MG63 (cell line): ENCODE measurements at regions not wholly inside any gene's neighbourhood (a gene's known extent, or its start where the extent isn't known, plus 50 kb on each side); places are given as distances from the start of the nearest gene placed in this dataset.

Experiments
- DNase-seq: peaks from one replicate; pipeline ENCODE4 v3.0.0-alpha.2; 2020
- H3K27me3 ChIP-seq: fragments of 250-450 bp; sonication (Bioruptor Pico); 2 replicates; pipeline ENCODE4 v1.5.1; 2020; ENCODE audit warnings: mild to moderate bottlenecking, moderate library complexity
- H3K36me3 ChIP-seq: fragments of 250-450 bp; sonication (Bioruptor Pico); 2 replicates; pipeline ENCODE4 v1.5.1; 2020; ENCODE audit warnings: mild to moderate bottlenecking, moderate library complexity
- H3K4me3 ChIP-seq: fragments of 250-450 bp; sonication (Bioruptor Pico); 2 replicates; pipeline ENCODE4 v1.5.1; 2020; ENCODE audit warnings: mild to moderate bottlenecking, moderate library complexity
- H3K9me3 ChIP-seq: fragments of 250-450 bp; sonication (Bioruptor Pico); 2 replicates; pipeline ENCODE4 v1.5.1; 2020; ENCODE audit warnings: mild to moderate bottlenecking, moderate library complexity

DNA sequence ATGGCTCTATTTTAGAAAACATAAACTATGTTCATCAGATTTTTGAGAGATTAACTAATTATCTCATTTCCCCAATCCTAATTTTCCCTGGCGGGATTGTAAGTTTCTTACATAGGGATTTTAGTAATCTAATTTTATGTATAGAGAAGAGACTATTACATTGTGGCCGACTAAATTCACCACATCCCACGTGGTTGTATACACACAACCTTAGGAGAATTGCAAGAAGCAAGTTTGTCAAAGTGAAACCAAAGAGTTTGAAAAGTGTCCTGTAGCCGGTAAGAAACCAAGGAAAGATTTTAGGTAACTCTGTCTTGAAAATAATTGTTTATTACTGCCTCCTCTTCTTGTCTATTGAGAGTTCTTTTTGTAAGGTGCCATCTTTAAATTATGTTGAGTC is 550.6 kb downstream of the LTN1 start:
- H3K27me3 ChIP-seq = no peaks in the 10 kb centered on the region
- no peak for DNase-seq
- H3K9me3 ChIP-seq = no peaks in the 10 kb centered on the region; the same call in 1 of the 2 replicates
- H3K4me3 ChIP-seq = 0 out of 2 replicates have a peak overlapping the region, but pooled peaks have one; percentile 4
- H3K36me3 ChIP-seq = no peaks in the 10 kb centered on the region

DNA sequence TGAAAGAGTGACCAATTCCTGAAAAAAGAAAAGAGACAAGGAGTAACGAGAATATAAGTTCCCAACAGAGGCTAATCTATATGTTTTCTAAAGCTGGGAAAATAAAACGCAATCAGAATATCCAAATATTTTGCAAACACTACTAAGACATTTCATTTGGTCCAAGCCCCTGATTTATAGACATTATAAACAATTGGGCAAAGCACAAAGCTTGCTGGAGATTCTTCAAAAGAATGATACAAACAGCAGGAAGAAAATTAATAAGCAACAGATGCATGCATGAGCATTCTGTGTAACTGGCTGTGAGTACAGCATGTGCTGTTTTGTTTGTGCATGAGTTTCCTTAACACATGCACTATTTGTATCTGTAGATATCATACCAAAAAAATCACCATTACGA is 552.9 kb downstream of the LTN1 start:
- no peaks in the 10 kb centered on the region for H3K9me3 ChIP-seq
- no peaks in the 10 kb centered on the region for H3K27me3 ChIP-seq
- H3K36me3 ChIP-seq = no peaks in the 10 kb centered on the region
- H3K4me3 ChIP-seq = no peak overlapping the region
- no peak for DNase-seq

GRCh38 chr21:28439251-28439650 is 553.4 kb downstream of the LTN1 start:
- no peak overlapping the region for H3K4me3 ChIP-seq
- no peak for DNase-seq
- H3K36me3 ChIP-seq = no peaks in the 10 kb centered on the region
- H3K27me3 ChIP-seq = no peaks in the 10 kb centered on the region
- H3K9me3 ChIP-seq = no peaks in the 10 kb centered on the region

GRCh38 chr21:28437061-28437460 is 555.6 kb downstream of the LTN1 start:
- H3K9me3 ChIP-seq = no peaks in the 10 kb centered on the region
- no peaks in the 10 kb centered on the region for H3K36me3 ChIP-seq
- H3K4me3 ChIP-seq = no peak overlapping the region
- DNase-seq = no peak
- H3K27me3 ChIP-seq = no peaks in the 10 kb centered on the region

DNA sequence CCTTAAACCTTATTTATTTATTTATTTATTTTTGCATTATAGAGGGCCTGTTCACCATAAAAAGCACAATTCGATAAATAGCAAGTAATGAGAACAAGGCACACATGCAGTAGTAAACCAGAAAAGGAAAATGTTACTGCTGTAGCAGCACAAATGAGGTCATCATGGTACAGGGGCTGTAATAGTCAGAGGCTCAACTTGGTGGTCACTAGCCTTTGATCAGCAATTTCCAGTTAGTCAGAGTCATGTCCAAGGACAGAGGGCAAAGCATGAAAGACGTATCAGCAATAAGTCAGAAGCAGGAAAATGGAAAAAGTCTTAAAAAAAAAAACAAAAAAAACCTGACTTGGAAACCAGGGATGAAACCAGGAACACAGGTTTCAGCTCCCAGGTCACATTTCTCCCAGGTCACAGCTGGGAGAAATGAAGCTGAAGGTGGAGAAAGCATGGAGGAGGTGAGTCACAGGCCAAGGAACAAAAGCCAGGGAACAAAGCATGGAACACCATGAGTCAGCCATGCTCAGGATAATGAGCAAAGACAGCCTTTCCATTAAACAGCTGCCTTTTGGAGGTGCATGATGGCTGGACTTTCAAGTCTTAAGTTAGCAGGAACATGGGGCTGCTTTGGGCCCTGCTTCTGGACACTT is 556.3 kb downstream of the LTN1 start:
- Histone ChIP-seq H3K36me3 (no peaks in the 10 kb centered on the region), H3K4me3 (no peak overlapping the region), H3K9me3 (no peaks in the 10 kb centered on the region), H3K27me3 (no peaks in the 10 kb centered on the region)
- DNase-seq = peak; percentile 61

DNA sequence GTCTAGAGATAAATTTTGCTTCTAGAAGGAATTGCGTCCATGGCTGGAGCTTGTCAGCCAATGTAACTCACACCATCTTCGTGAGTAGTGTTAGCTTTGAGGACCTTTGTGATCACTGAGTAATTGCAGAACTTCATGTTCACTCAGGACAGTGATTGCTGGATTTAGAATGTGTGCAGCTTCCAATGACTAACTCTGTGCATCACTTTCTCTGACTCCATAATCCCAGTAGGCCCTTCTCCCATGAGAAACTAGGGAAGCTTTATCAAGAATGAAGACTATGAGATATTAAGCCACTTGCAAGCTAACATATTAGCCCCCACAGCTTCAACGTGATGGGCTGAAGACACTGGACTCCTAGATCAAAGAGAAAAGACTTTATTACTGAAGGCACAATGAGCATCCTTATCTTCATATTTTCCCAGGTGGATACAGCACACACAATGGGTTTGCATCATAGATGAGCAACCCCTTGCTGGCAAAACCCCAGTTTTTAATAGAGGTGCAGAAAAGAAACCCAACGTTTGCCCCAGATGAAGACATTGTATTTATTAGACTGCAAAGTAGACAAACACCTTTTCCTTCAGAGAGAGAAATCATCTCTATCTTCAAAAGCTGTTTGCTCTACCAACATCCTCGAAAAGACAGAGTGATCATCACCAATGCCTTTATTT is 561.0 kb downstream of the LTN1 start:
- no peak for DNase-seq
- 0 out of 2 replicates have a peak, but pooled peaks cover 6% of the 10 kb centered on the region for H3K36me3 ChIP-seq
- no peak overlapping the region for H3K4me3 ChIP-seq
- H3K9me3 ChIP-seq = no peaks in the 10 kb centered on the region
- H3K27me3 ChIP-seq = no peaks in the 10 kb centered on the region

GRCh38 chr21:28431022-28431421 is 561.7 kb downstream of the LTN1 start:
- 0 out of 2 replicates have a peak, but pooled peaks cover 6% of the 10 kb centered on the region for H3K36me3 ChIP-seq
- no peak for DNase-seq
- no peaks in the 10 kb centered on the region for H3K27me3 ChIP-seq
- no peaks in the 10 kb centered on the region for H3K9me3 ChIP-seq
- no peak overlapping the region for H3K4me3 ChIP-seq

GRCh38 chr21:28429161-28429560 is 563.5 kb downstream of the LTN1 start:
- Histone ChIP-seq H3K4me3 (no peak overlapping the region), H3K27me3 (no peaks in the 10 kb centered on the region), H3K36me3 (peaks cover 6% of the 10 kb centered on the region; the same call in 1 of the 2 replicates), H3K9me3 (no peaks in the 10 kb centered on the region)
- DNase-seq = no peak

GRCh38 chr21:28427394-28428022 is 565.2 kb downstream of the LTN1 start:
- Histone ChIP-seq H3K4me3 (no peak overlapping the region), H3K9me3 (no peaks in the 10 kb centered on the region), H3K27me3 (no peaks in the 10 kb centered on the region), H3K36me3 (peaks cover 6% of the 10 kb centered on the region; the same call in 1 of the 2 replicates)
- DNase-seq = no peak

- Histone ChIP-seq H3K36me3 (peaks cover 6% of the 10 kb centered on the region; the same call in 1 of the 2 replicates), H3K27me3 (no peaks in the 10 kb centered on the region), H3K9me3 (no peaks in the 10 kb centered on the region), H3K4me3 (no peak overlapping the region)
- no peak for DNase-seq
These were observed 566.1 kb downstream of the LTN1 start for GRCh38 chr21:28426545-28426944.

DNA sequence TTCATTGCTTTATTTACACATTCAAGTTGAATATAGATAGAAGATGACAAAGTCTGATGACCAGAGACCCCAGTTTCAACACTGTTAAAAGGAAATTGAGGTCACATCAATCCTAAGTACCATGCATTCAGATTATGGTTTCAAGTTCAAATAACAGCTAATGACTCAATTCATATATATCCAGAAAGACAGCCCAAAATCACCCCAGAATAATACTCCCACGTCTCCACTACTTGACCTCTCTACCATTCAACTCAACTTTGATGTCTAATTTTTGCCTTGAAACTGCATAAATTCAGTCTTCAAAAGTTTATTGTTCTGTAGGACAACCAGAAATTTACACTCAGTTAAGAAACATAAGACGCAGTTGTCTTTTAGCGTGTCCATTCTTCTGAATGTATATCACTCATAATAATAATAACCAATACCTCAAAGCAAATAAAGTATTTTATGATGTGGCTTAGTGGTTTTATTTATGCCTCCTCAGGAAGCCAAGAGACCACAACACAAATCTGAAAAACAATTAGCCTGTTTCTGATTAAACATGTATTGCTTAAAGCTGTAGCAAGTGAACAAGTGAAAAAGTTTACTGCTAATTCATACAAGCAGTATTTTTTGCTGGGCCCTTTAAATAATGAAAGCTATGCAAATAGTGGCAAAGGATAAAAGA is 569.0 kb downstream of the LTN1 start:
- Histone ChIP-seq H3K27me3 (no peaks in the 10 kb centered on the region), H3K9me3 (no peaks in the 10 kb centered on the region), H3K4me3 (no peak overlapping the region), H3K36me3 (peaks cover 3% of the 10 kb centered on the region; the same call in 1 of the 2 replicates)
- DNase-seq = no peak

DNA sequence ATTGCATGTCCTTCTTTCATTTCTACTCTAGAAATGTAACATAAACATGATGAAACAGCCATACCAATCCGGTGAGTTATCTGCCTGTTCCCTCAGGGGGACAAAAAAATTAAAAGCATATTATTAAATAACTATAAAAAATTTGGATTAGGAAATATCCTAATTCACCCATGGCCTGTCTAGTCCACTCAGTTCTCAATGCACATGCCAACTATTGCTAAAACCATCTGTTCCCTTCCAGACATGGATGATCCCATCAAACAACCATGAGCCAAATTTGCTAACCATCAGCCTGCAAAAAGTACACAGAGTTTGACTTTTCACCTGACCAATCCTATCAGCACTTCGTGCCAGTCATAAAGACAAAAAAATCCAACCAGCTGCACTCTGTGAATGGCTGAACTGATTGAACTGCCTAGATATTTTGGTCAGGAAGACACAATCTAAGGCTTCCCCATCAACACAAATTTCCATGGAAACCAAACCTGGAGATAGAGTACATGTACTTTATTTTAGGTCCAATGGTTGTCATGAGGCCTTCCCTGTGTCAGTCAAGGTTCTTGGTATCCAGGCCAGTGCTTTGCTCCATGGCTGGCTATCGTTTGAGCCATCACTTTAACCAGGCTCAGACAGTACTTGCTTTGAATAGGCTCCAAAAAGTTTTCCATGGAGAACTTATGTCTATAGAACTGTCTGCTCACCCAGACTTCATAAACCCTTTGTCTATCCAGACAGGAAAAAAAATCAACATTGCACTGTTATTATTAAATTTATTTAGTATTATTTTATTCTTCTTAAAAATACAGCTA is 570.8 kb downstream of the LTN1 start:
- H3K4me3 ChIP-seq = no peak overlapping the region
- no peaks in the 10 kb centered on the region for H3K27me3 ChIP-seq
- DNase-seq = no peak
- no peaks in the 10 kb centered on the region for H3K9me3 ChIP-seq
- no peaks in the 10 kb centered on the region; the same call in 1 of the 2 replicates for H3K36me3 ChIP-seq

DNA sequence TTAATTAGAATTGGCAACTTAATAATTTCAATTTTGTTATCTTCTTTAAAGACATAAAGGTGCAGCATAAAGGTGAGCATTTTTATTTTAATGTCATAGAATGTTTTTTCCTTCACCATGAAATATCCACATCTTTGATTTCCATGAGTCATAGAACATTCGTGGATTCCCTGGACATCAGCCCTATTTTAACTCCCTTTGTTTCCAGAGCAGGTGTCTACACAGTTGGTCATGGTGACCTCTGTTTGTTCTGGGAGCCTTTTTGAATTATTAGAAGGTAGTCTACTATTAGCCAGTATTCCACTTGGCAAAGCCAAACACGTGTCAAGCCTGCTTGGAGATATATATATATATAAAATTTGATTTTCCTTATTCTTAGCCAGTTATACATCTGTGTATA is 572.9 kb downstream of the LTN1 start:
- Histone ChIP-seq H3K9me3 (no peaks in the 10 kb centered on the region), H3K36me3 (no peaks in the 10 kb centered on the region; the same call in 1 of the 2 replicates), H3K27me3 (no peaks in the 10 kb centered on the region), H3K4me3 (no peak overlapping the region)
- DNase-seq = no peak

DNA sequence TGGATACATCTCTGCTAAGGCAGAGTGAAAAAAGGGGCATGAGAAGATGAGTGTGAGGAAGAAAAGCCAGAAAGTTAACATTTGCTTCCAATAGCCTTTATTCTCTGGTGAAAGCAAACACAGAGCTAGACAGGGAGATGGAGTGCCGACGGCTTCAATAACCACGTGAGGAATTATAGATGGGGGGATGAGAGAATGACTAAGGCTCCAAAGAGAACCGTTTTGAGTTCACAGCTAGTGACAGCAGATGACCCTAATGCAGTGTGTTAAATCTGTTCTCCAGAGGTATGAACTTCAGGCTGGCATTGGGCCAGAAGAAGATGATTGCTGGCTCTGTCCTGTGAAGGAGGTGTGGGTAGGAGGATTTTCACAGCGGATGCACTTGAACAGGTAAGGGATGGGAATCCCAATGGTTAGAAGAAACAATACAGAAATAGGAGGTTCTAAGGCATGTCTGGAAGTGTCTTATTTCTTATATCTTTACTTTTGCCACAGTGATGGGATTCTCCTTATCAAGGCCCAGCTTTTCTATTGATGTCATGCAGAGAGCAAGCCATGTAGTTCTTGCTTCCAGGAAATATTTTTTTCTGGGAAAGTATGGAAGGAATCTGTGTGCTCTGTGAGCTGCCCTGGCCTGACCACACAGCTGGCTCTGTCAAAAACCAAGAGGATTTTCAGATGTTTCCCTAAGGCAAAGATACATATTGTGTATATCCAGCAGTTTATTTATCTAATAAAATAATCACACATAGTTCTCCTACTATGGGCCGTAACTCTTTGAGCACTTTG is 573.8 kb downstream of the LTN1 start:
- no peaks in the 10 kb centered on the region for H3K9me3 ChIP-seq
- DNase-seq = no peak
- H3K4me3 ChIP-seq = no peak overlapping the region
- no peaks in the 10 kb centered on the region for H3K27me3 ChIP-seq
- no peaks in the 10 kb centered on the region; the same call in 1 of the 2 replicates for H3K36me3 ChIP-seq

DNA sequence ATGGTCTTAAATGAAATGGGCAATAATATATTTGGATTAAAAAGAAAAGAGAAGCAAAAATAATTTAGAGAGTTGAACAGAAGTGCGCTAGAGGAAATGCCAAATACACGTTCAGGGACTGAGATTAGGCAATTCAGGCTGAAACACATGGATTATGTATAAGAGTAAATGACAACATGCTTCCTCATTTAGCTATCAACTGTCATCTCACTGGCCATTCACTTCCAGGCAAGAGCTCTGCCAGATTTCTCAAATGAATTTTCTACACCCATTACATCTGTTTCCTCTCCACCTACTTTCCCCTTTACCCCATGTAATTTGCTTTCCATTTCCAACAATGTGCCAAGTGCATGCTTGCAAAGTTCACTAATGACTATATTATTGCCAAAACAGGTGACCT is 582.4 kb downstream of the LTN1 start:
- no peaks in the 10 kb centered on the region for H3K27me3 ChIP-seq
- no peak overlapping the region for H3K4me3 ChIP-seq
- no peak for DNase-seq
- no peaks in the 10 kb centered on the region for H3K36me3 ChIP-seq
- no peaks in the 10 kb centered on the region; the same call in 1 of the 2 replicates for H3K9me3 ChIP-seq

GRCh38 chr21:28402616-28402989 is 590.1 kb downstream of the LTN1 start:
- DNase-seq = no peak
- H3K4me3 ChIP-seq = no peak overlapping the region
- H3K36me3 ChIP-seq = peaks cover 2% of the 10 kb centered on the region; the same call in 1 of the 2 replicates
- no peaks in the 10 kb centered on the region; the same call in 1 of the 2 replicates for H3K9me3 ChIP-seq
- H3K27me3 ChIP-seq = no peaks in the 10 kb centered on the region
